ENCODE measurements at regions not wholly inside any gene's neighbourhood (a gene's known extent, or its start where the extent isn't known, plus 50 kb on each side); places are given as distances from the start of the nearest gene placed in this dataset.

DNA sequence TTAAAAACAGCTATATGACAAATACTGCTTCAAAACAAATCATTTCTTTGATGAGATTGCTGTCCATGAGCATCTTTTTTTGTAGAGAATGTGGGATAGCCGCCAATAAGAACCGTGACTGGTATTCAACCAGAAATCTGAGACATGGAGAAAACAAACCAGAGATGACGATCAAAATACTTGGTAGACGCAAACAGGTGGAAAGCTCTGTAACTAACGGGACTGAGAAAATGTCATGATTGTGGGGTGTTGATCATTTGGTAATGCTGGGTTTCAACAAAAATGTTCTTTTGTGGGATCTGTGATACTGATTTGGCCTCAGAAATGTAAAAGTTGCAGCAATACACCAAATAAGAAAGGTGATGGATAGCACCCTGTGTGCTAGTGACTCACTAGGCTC is 364.8 kb downstream of the NYAP2 start:
- TF ChIP-seq, protein P1, sequence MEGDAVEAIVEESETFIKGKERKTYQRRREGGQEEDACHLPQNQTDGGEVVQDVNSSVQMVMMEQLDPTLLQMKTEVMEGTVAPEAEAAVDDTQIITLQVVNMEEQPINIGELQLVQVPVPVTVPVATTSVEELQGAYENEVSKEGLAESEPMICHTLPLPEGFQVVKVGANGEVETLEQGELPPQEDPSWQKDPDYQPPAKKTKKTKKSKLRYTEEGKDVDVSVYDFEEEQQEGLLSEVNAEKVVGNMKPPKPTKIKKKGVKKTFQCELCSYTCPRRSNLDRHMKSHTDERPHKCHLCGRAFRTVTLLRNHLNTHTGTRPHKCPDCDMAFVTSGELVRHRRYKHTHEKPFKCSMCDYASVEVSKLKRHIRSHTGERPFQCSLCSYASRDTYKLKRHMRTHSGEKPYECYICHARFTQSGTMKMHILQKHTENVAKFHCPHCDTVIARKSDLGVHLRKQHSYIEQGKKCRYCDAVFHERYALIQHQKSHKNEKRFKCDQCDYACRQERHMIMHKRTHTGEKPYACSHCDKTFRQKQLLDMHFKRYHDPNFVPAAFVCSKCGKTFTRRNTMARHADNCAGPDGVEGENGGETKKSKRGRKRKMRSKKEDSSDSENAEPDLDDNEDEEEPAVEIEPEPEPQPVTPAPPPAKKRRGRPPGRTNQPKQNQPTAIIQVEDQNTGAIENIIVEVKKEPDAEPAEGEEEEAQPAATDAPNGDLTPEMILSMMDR (IDR thresholded peaks at IDR 0.05; ENCODE audit: poor library complexity): no peak
- no peak for TF ChIP-seq EZH2 (IDR thresholded peaks at IDR 0.05; ENCODE audit: borderline replicate concordance)

All from hepatocyte (in vitro differentiated cells).